ENCODE measurements at regions not wholly inside any gene's neighbourhood (a gene's known extent, or its start where the extent isn't known, plus 50 kb on each side); places are given as distances from the start of the nearest gene placed in this dataset.

DNA sequence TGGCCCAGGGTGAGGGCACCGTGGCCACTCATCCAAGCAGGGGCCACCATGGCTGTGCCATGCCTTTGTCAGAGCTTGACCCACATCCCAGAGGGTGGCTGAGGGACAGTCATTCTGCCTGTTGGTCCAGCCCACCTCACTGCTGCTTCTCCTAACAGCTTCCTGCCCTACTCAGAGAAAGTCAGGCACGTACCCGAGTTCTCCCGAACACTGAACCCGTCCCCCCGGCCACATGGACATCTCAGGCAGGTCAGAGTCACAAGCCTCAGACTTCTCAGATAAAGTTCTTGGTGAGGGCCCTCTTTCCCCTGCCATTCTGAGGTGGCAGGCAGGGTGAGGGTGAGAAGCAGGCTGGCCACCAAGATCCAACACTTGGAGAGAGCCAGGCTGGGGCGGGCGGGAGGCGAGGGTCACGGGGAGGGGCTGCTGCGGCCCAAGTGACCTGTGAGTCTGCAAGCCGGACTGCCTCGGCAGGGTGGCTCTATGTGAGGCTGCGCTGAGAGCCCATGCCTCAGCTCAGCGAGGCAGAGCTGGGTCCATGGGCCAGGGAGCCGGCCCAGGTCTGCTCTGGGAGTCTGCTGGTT, 317.8 kb downstream of the TMEM121 start:
- H3K4me3 ChIP-seq: no peak overlapping the region
- ATAC-seq: no peak
- H3K27ac ChIP-seq: no peak overlapping the region
- no peaks in the 10 kb centered on the region for H3K36me3 ChIP-seq (ENCODE audit: insufficient read depth in 1 of 2, low read depth in 1 of 2)
- H3K4me1 ChIP-seq: no peaks in the 10 kb centered on the region
- WGBS, 3 donors: 86 to 88% (median 87%) methylated on average over 16 of the region's 16 CpGs
- DNase-seq: no peak
- H3K27me3 ChIP-seq (ENCODE audit: insufficient read depth in 3 of 3, low read length in 2 of 3): no peaks in the 10 kb centered on the region
- intact Hi-C loops (cut with DNase I): no loop called here
- no peaks in the 10 kb centered on the region for H3K9me3 ChIP-seq
- TF ChIP-seq, protein P1, sequence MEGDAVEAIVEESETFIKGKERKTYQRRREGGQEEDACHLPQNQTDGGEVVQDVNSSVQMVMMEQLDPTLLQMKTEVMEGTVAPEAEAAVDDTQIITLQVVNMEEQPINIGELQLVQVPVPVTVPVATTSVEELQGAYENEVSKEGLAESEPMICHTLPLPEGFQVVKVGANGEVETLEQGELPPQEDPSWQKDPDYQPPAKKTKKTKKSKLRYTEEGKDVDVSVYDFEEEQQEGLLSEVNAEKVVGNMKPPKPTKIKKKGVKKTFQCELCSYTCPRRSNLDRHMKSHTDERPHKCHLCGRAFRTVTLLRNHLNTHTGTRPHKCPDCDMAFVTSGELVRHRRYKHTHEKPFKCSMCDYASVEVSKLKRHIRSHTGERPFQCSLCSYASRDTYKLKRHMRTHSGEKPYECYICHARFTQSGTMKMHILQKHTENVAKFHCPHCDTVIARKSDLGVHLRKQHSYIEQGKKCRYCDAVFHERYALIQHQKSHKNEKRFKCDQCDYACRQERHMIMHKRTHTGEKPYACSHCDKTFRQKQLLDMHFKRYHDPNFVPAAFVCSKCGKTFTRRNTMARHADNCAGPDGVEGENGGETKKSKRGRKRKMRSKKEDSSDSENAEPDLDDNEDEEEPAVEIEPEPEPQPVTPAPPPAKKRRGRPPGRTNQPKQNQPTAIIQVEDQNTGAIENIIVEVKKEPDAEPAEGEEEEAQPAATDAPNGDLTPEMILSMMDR (IDR thresholded peaks at IDR 0.05): no peak

DNA sequence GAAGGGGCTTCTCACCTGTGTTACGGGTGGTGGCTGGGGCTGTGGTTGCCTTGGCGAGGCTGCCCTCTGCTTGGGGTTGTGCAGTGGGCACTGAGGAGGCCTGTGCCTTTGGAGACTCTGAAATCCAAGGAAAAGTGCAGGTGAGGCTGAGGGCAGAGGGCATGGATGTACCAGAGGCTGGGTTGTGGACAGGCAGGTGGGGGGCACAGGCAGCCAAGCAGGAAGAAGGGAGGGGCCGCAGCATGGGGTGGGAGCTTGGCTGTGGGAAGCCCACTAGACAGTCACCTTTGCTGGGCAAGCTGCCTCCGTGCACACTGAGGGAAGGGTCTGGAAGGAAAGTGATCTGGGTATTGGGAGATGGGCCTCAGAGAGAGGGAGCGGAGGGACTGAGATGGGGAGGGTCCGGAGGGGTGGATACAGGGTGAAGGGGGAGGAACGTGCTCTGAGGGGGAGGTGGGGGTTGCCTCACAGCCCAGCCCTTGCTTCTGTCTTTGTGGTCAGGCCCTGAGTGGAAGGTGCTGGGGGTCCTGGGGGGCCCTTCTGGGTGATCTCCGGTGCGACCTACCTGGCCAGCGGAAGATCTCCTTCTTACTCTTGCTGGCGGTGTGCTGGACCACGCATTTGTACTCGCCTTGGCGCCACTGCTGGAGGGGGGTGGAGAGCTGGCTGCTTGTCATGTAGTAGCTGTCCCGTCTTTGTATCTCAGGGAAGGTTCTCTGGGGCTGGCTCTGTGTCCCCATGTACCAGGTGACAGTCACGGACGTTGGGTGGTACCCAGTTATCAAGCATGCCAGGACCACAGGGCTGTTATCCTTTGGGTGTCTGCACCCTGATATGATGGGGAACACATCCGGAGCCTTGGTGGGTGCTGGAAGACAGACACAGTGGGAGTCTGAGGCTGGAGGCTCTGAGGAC, 318.7 kb downstream of the TMEM121 start:
- no peak for ATAC-seq
- intact Hi-C loops (cut with DNase I): no loop called here
- no peak overlapping the region for H3K27ac ChIP-seq
- no peak for DNase-seq
- H3K9me3 ChIP-seq: no peaks in the 10 kb centered on the region
- TF ChIP-seq, protein P1 (IDR thresholded peaks at IDR 0.05): no peak
- no peaks in the 10 kb centered on the region for H3K4me1 ChIP-seq
- no peaks in the 10 kb centered on the region for H3K36me3 ChIP-seq (ENCODE audit: insufficient read depth in 1 of 2, low read depth in 1 of 2)
- 82 to 87% (median 84%) methylated on average over 17 to 18 of the region's 18 CpGs for WGBS, 3 donors
- H3K4me3 ChIP-seq: no peak overlapping the region
- no peaks in the 10 kb centered on the region for H3K27me3 ChIP-seq (ENCODE audit: insufficient read depth in 3 of 3, low read length in 2 of 3)

DNA sequence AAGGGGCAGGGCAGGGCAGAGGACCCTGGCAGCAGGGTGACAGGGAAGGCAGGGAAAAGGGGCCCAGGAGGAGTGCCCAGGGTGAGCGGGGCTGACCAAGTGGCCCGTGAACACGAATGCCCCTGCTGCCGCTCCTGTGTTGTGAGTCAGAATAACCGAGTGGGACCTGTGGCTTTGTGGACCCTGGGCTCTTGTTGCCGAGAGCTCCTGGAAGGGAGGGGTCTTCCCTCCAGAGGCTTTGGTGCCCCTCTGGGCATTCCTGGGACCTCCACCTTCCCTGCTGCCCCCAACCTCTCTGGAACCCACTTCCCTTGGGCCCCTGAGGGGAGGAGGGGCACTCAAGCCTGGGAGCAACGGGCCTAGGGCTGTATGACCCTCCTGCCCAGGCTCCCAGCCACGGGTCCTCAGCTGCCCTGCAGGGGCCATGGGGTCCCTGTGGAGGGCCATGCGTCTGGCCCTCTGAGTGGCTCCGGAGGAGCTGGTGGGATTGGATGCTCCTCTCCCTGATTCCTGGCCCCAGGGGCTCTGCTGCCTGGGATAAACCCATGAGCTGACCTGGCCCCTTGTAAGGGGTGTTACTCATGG, 319.4 kb downstream of the TMEM121 start:
- H3K9me3 ChIP-seq: no peaks in the 10 kb centered on the region
- 81 to 83% (median 82%) methylated on average over 9 to 10 of the region's 10 CpGs for WGBS, 3 donors
- no peaks in the 10 kb centered on the region for H3K4me1 ChIP-seq
- intact Hi-C loops (cut with DNase I): no loop called here
- no peak overlapping the region for H3K27ac ChIP-seq
- no peaks in the 10 kb centered on the region for H3K36me3 ChIP-seq (ENCODE audit: insufficient read depth in 1 of 2, low read depth in 1 of 2)
- DNase-seq: no peak
- no peaks in the 10 kb centered on the region for H3K27me3 ChIP-seq (ENCODE audit: insufficient read depth in 3 of 3, low read length in 2 of 3)
- ATAC-seq: no peak
- TF ChIP-seq, protein P1 (IDR thresholded peaks at IDR 0.05): no peak
- H3K4me3 ChIP-seq: no peak overlapping the region

DNA sequence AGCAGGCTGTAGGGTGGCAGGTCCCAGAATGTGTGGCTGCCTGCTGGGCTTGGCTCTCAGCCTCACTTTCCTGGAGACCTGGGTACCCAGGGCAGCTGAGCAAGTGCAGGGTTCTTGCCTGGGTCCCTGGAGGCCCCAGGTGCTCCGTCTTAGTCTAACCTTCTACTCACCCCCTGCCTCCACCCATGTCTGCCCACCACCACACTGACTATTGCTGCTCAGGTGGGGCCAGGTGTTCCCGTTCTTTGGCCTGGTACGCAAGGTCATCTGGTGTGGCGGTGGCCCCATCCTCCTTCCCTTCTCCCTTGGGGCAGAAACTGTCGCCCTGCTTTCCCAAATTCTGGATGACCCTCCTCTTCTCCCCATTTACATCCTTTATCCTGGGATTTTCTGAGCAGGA, 319.9 kb downstream of the TMEM121 start:
- no peaks in the 10 kb centered on the region for H3K27me3 ChIP-seq (ENCODE audit: insufficient read depth in 3 of 3, low read length in 2 of 3)
- no peak overlapping the region for H3K27ac ChIP-seq
- no peak for DNase-seq
- TF ChIP-seq, protein P1 (IDR thresholded peaks at IDR 0.05): no peak
- H3K9me3 ChIP-seq: no peaks in the 10 kb centered on the region
- ATAC-seq: no peak
- H3K36me3 ChIP-seq (ENCODE audit: insufficient read depth in 1 of 2, low read depth in 1 of 2): no peaks in the 10 kb centered on the region
- H3K4me3 ChIP-seq: no peak overlapping the region
- intact Hi-C loops (cut with DNase I): no loop called here
- 73 to 88% (median 85%) methylated on average over 5 of the region's 5 CpGs for WGBS, 3 donors
- H3K4me1 ChIP-seq: no peaks in the 10 kb centered on the region
